Neural crest cell (in vitro differentiated cells): ENCODE measurements at regions not wholly inside any gene's neighbourhood (a gene's known extent, or its start where the extent isn't known, plus 50 kb on each side); places are given as distances from the start of the nearest gene placed in this dataset.

Experiments used
- DNase-seq: peaks from one replicate; pipeline ENCODE4 v3.0.0; 2021; ENCODE audit warnings: low read depth, mixed read lengths, low spot score
- H3K27ac Mint-ChIP-seq: one replicate; pipeline ENCODE4 v1.8.0; 2021; ENCODE audit warnings: mild to moderate bottlenecking, mixed read lengths; ENCODE audit not compliant: unreplicated experiment
- H3K27me3 Mint-ChIP-seq: 2 replicates; pipeline ENCODE4 v1.8.0; 2021; ENCODE audit warnings: low read depth, mild to moderate bottlenecking, mixed read lengths
- H3K36me3 Mint-ChIP-seq: 2 replicates; pipeline ENCODE4 v1.8.0; 2021; ENCODE audit warnings: low read depth, mild to moderate bottlenecking, mixed read lengths
- H3K4me1 Mint-ChIP-seq: 2 replicates; pipeline ENCODE4 v1.8.0; 2021; ENCODE audit warnings: mixed read lengths
- H3K4me3 Mint-ChIP-seq: one replicate; pipeline ENCODE4 v1.8.0; 2021; ENCODE audit warnings: mild to moderate bottlenecking, mixed read lengths
- H3K9me3 Mint-ChIP-seq: 2 replicates; pipeline ENCODE4 v1.8.0; 2021; ENCODE audit warnings: mixed read lengths
- CTCF ChIP-seq: fragments of 200-600 bp; sonication (generic); conservative IDR thresholded peaks from 2 replicates; pipeline ENCODE4 v1.5.0; 2021; ENCODE audit warnings: antibody characterized with exemption, mild to moderate bottlenecking

- H3K9me3 Mint-ChIP-seq, result no peaks in the 10 kb centered on the region
- H3K4me1 Mint-ChIP-seq, result peaks cover 19% of the 10 kb centered on the region
- peak; percentile 41 for DNase-seq
- no peaks in the 10 kb centered on the region for H3K27me3 Mint-ChIP-seq
- TF ChIP-seq CTCF, result peak; percentile 55
- no peak overlapping the region for H3K27ac Mint-ChIP-seq
- H3K36me3 Mint-ChIP-seq, result no peaks in the 10 kb centered on the region
- no peak overlapping the region for H3K4me3 Mint-ChIP-seq
Observed at GRCh38 chr4:186948361-186949242, 224.9 kb upstream of the FAT1 start.

- Mint-ChIP-seq H3K36me3 (no peaks in the 10 kb centered on the region), H3K27ac (no peak overlapping the region), H3K27me3 (no peaks in the 10 kb centered on the region), H3K4me3 (no peak overlapping the region), H3K4me1 (peaks cover 12% of the 10 kb centered on the region), H3K9me3 (no peaks in the 10 kb centered on the region)
- no peak for TF ChIP-seq CTCF
- no peak for DNase-seq
Observed at GRCh38 chr4:186949847-186950246, 226.2 kb upstream of the FAT1 start.

DNA sequence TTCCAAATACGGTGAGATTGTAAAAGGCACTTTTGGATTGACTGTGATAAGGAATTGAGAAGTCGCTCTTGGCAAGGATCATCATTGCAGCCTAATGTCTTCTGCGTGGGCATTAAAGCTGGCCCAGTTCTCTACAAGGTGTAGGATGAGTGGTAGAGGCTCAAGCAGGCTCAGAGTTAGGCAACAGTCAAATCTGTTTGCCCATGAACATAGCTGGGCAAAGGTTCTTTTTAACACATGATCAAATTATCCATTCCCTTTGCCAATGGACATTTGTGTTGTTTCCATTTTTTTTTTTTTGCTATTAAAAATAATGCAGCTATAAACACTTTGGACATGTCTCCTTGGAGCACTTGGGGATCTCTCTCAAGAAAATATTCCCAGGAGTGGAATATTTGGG is 229.1 kb upstream of the FAT1 start:
- no peak overlapping the region for H3K4me3 Mint-ChIP-seq
- DNase-seq, result no peak
- H3K27me3 Mint-ChIP-seq, result no peaks in the 10 kb centered on the region
- H3K27ac Mint-ChIP-seq, result no peak overlapping the region
- peaks cover 9% of the 10 kb centered on the region for H3K4me1 Mint-ChIP-seq
- no peak for TF ChIP-seq CTCF
- no peaks in the 10 kb centered on the region for H3K9me3 Mint-ChIP-seq
- H3K36me3 Mint-ChIP-seq, result no peaks in the 10 kb centered on the region

DNA sequence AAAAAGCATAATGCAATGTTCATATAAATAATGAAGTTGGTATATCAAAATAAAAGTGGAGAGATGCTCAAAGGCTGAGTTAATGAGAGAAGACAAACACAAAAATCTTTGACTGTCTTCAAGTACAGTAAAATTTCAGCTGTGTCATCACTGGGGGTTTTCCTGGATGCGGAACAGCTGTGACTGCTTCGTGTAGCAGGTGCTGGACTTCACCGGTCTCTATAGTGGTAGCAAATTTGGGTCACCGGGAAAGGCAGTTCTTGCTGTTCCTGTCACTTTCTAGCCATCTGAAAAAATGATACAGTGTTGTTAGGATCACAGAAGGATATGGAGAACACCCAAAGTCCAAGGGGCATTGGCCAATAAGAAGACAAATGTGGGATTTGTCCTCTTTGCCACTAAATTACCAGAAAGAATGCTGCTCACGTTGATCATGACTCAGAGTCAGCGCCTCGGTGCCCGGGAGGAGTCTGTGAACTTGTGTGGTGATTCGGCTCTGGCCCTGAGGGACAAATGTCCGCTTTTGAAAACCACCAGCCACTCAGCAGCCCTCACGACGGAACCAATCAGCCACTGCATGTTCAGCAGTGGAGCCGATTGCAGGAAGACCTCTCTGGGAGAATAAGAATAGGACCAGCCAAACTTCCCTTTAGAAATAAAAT is 230.1 kb upstream of the FAT1 start:
- Mint-ChIP-seq H3K4me3 (no peak overlapping the region), H3K9me3 (no peaks in the 10 kb centered on the region), H3K36me3 (no peaks in the 10 kb centered on the region), H3K27me3 (no peaks in the 10 kb centered on the region), H3K4me1 (peaks cover 18% of the 10 kb centered on the region), H3K27ac (no peak overlapping the region)
- no peak for DNase-seq
- no peak for TF ChIP-seq CTCF

DNA sequence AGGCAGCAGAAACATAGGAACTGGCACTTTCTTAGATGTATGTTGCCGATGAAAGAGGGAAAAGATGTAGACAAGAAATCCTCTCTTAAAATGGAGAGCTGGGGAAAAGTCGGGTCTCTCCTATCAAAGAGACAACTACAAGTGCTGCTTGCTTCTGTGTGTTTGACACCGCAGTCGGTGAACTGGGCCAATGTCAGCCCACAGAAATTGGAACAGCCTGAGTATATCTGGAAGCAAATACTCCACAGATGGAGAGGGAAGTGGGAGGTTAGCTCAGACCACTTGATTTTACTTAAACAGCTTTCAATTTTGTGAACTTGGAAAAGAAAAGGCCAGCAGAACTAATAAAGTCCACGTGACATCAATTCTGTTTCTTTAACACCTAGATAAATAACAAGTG is 230.9 kb upstream of the FAT1 start:
- DNase-seq, result no peak
- TF ChIP-seq CTCF, result no peak
- Mint-ChIP-seq H3K27ac (no peak overlapping the region), H3K9me3 (no peaks in the 10 kb centered on the region), H3K4me1 (peaks cover 18% of the 10 kb centered on the region), H3K27me3 (no peaks in the 10 kb centered on the region), H3K36me3 (no peaks in the 10 kb centered on the region), H3K4me3 (no peak overlapping the region)
